Prostate gland (tissue), 2 donors: ENCODE measurements at regions not wholly inside any gene's neighbourhood (a gene's known extent, or its start where the extent isn't known, plus 50 kb on each side); places are given as distances from the start of the nearest gene placed in this dataset.

Source experiments
- CTCF ChIP-seq, 4 experiments: fragments of 200-600 bp in 2 of 4; fragments of 450-650 bp in 2 of 4; sonication (generic) in 2 of 4; IDR thresholded peaks; 1 replicate in 3 of 4; 2 replicates in 1 of 4; pipeline ENCODE4 v1.5.1; 2016 to 2019; ENCODE audit warnings: antibody characterized with exemption in 4 of 4, mild to moderate bottlenecking in 2 of 4, moderate library complexity in 2 of 4
- POLR2A ChIP-seq: fragments of 450-650 bp; IDR thresholded peaks from one replicate; pipeline ENCODE4 v1.6.1; 2016; ENCODE audit warnings: antibody characterized with exemption, mild to moderate bottlenecking
- POLR2AphosphoS5 ChIP-seq: sonication (generic); formaldehyde crosslinking; IDR thresholded peaks from one replicate; pipeline ENCODE4 v1.6.1; 2017; ENCODE audit warnings: antibody characterized with exemption

- TF ChIP-seq CTCF (IDR thresholded peaks at IDR 0.05) = no peak
- no peak for TF ChIP-seq POLR2A
- TF ChIP-seq POLR2AphosphoS5 = no peak
Observed at GRCh38 chr21:31597683-31598082, 61.8 kb upstream of the SOD1 start.
